PC-9 (cell line): ENCODE measurements at regions not wholly inside any gene's neighbourhood (a gene's known extent, or its start where the extent isn't known, plus 50 kb on each side); places are given as distances from the start of the nearest gene placed in this dataset.

ENCODE experiments used
- BruUV-seq: library from RNA; stranded (reverse); fragments of 400-500 nt; replicated peaks from 2 replicates; lab custom pipeline; 2021; lab: Mats Ljungman, UMichigan
- CTCF ChIA-PET: fragments of 300-600 bp; sonication (Branson Sonifier 250); formaldehyde crosslinking; loops from one replicate; lab custom pipeline; 2022; ENCODE audit warnings: antibody characterized with exemption; lab: Charles Lee
- POLR2A ChIA-PET: fragments of 300-600 bp; sonication (Branson Sonifier 250); formaldehyde crosslinking; loops from one replicate; lab custom pipeline; 2022; ENCODE audit warnings: antibody characterized with exemption; ENCODE audit not compliant: unreplicated experiment; lab: Charles Lee
- DNase-seq, 2 experiments: peaks; one replicate each; pipeline versions ENCODE4 v3.0.0 to v3.0.0-alpha.2; 2015 to 2022; ENCODE audit warnings: mixed read lengths in 1 of 2
- H2AFZ ChIP-seq: fragments of 200-600 bp; sonication (generic); 2 replicates; pipeline ENCODE4 v1.8.1; 2017; ENCODE audit warnings: antibody characterized with exemption
- H3F3A ChIP-seq: fragments of 200-600 bp; sonication (generic); 2 replicates; pipeline ENCODE4 v1.8.1; 2017; ENCODE audit warnings: antibody characterized with exemption, mild to moderate bottlenecking, low read depth; ENCODE audit not compliant: insufficient read depth
- H3K27ac ChIP-seq: fragments of 200-600 bp; sonication (generic); 2 replicates; pipeline ENCODE4 v1.6.1; 2016; ENCODE audit warnings: mixed run types
- H3K27me3 ChIP-seq: fragments of 200-600 bp; sonication (generic); 2 replicates; pipeline ENCODE4 v1.6.1; 2016; ENCODE audit warnings: low read depth, mixed run types; ENCODE audit not compliant: insufficient read depth
- H3K36me3 ChIP-seq: fragments of 200-600 bp; sonication (generic); 2 replicates; pipeline ENCODE4 v1.6.1; 2016; ENCODE audit warnings: low read depth, mixed run types
- H3K4me1 ChIP-seq: fragments of 200-600 bp; sonication (generic); replicated peaks from 2 replicates; pipeline ENCODE4 v1.6.1; 2016; ENCODE audit warnings: mixed run types; ENCODE audit not compliant: insufficient read depth
- H3K4me2 ChIP-seq: fragments of 200-600 bp; sonication (generic); 2 replicates; pipeline ENCODE4 v1.6.1; 2017; ENCODE audit warnings: mixed run types
- H3K4me3 ChIP-seq: fragments of 200-600 bp; sonication (generic); 2 replicates; pipeline ENCODE4 v1.6.1; 2016; ENCODE audit warnings: mixed run types
- H3K79me2 ChIP-seq: fragments of 200-600 bp; sonication (generic); 2 replicates; pipeline ENCODE4 v1.6.1; 2017; ENCODE audit warnings: low read depth, mixed run types
- H3K9me2 ChIP-seq: fragments of 200-600 bp; sonication (generic); 2 replicates; pipeline ENCODE4 v1.8.1; 2017; ENCODE audit warnings: mild to moderate bottlenecking; ENCODE audit not compliant: insufficient read depth
- H3K9me3 ChIP-seq: fragments of 200-600 bp; sonication (generic); 2 replicates; pipeline ENCODE4 v1.8.1; 2016; ENCODE audit warnings: low read depth; ENCODE audit not compliant: insufficient read depth
- H4K20me1 ChIP-seq: fragments of 200-600 bp; sonication (generic); 2 replicates; pipeline ENCODE4 v1.8.1; 2017; ENCODE audit not compliant: insufficient read depth
- EZH2 ChIP-seq: fragments of 200-600 bp; sonication (generic); IDR thresholded peaks from 2 replicates; pipeline ENCODE4 v1.8.0; 2017; ENCODE audit warnings: antibody characterized with exemption, low read depth
- intact Hi-C: fragments of 100-400 bp; cut with micrococcal nuclease; formaldehyde crosslinking; loops from one replicate; pipeline ENCODE4 v1.10.0; 2022; ENCODE audit not compliant: unreplicated experiment
- TF ChIP-seq, protein P1 (sequence below): fragments of 200-600 bp; sonication (generic); conservative IDR thresholded peaks from 2 replicates; pipeline ENCODE4 v1.6.1; 2017; ENCODE audit warnings: mixed run types, antibody characterized with exemption, mild to moderate bottlenecking, moderate library complexity

DNA sequence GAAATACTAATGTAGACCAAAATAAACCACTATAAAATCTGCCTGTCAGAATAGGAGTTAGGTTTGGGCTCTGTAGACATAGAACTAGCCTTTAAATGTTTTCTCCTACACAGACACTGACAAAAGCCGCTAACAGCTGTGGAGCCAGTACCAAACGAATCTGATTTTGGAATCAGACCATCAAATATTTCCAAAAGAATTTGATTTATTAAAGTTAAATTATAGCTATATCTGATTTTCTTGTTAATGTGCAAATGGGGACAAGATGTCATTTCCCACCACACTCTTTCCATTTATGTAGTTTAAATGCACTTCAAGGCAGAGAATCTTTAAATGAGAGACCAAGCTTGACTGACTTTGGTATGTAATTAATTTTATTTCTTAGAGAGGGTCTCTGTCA is 343.4 kb upstream of the FIGN start:
- Histone ChIP-seq H3K9me3 (no peaks in the 10 kb centered on the region), H3K9me2 (no peaks in the 10 kb centered on the region), H3K4me2 (no peak overlapping the region), H3K4me1 (no peaks in the 10 kb centered on the region), H3K79me2 (no peaks in the 10 kb centered on the region), H3K27ac (no peak overlapping the region), H3K4me3 (no peak overlapping the region), H4K20me1 (no peaks in the 10 kb centered on the region), H2AFZ (no peak overlapping the region), H3F3A (no peaks in the 10 kb centered on the region), H3K27me3 (no peaks in the 10 kb centered on the region), H3K36me3 (no peaks in the 10 kb centered on the region)
- ChIA-PET POLR2A (no interaction called here), CTCF (no interaction called here)
- no peak for TF ChIP-seq EZH2
- TF ChIP-seq, protein P1, sequence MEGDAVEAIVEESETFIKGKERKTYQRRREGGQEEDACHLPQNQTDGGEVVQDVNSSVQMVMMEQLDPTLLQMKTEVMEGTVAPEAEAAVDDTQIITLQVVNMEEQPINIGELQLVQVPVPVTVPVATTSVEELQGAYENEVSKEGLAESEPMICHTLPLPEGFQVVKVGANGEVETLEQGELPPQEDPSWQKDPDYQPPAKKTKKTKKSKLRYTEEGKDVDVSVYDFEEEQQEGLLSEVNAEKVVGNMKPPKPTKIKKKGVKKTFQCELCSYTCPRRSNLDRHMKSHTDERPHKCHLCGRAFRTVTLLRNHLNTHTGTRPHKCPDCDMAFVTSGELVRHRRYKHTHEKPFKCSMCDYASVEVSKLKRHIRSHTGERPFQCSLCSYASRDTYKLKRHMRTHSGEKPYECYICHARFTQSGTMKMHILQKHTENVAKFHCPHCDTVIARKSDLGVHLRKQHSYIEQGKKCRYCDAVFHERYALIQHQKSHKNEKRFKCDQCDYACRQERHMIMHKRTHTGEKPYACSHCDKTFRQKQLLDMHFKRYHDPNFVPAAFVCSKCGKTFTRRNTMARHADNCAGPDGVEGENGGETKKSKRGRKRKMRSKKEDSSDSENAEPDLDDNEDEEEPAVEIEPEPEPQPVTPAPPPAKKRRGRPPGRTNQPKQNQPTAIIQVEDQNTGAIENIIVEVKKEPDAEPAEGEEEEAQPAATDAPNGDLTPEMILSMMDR, result no peak
- intact Hi-C loops, result no loop called here
- DNase-seq, result no peak
- BruUV-seq, result no TSS peak

DNA sequence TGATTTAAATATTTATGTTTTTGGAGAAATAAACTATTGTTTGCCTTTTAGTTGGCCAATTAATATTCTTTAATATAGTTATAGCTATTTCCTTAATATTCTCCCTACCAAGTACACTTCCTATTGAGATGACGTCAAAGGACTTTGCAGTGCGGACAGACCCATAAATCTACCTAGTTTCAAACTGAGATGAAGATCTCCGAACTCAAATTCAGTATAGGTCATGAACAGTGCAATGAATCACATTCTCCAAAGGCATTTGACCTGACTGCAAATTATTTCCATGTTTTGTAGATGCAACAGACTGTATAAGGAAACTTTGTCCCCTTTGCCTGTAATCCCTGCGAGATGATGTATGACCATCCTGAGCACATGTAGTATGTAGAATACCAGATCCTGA is 342.6 kb upstream of the FIGN start:
- H3K4me1 ChIP-seq, result no peaks in the 10 kb centered on the region
- H3K27me3 ChIP-seq, result no peaks in the 10 kb centered on the region
- H3K4me2 ChIP-seq, result no peak overlapping the region
- H3K79me2 ChIP-seq, result no peaks in the 10 kb centered on the region
- no peaks in the 10 kb centered on the region for H3K36me3 ChIP-seq
- no peaks in the 10 kb centered on the region for H3K9me3 ChIP-seq
- POLR2A ChIA-PET, result no interaction called here
- no peaks in the 10 kb centered on the region for H4K20me1 ChIP-seq
- no peak overlapping the region for H3K4me3 ChIP-seq
- no peak overlapping the region for H3K27ac ChIP-seq
- DNase-seq, result no peak
- BruUV-seq, result no TSS peak
- no peaks in the 10 kb centered on the region for H3F3A ChIP-seq
- TF ChIP-seq, protein P1, result no peak
- no peak for TF ChIP-seq EZH2
- intact Hi-C loops, result no loop called here
- CTCF ChIA-PET, result no interaction called here
- H3K9me2 ChIP-seq, result no peaks in the 10 kb centered on the region
- no peak overlapping the region for H2AFZ ChIP-seq

DNA sequence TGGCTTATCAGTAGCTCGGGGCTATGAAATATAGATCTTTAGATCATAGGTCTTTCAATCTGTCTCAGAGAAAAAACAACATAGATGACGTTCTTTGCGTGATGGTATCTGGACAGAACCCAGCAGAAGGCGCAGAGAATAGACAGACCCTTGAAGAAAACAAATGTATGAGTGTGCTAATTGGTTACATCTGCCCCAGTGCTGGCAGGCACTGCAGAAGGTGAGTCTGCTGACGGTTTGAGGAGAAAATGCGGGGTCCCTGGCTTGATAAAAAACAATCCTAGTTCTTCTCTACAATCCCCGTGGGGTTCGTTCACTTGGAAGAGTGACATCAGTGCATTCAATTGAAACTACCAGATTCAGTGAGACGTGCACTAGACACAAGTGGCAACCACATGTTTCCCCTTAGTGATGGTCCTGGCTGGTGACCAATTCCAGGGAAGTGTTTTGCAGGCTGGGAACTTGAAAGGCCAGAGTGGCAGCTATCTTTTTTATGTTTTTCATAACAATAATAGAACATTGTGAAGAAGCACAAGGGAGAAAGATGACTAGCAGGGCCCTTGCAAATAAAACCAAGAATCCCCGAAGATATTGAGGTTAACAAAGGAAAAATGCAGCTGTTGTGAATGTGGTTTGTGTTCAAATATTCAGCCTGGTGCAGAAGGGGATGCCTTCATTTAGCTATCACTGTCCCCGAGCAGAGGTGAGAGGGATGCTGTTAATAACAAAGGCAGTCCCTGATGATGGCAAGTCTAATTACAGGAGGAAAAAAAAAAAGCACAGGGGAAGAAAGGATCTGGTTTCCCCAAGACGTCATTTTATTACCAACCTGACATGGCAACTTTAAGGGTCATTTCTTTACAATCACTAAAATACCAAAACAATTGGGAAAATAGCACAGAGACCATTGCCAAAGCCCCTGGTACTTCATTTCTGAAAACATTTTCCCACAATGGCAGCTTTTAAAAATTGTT is 337.6 kb upstream of the FIGN start:
- no peaks in the 10 kb centered on the region for H3K36me3 ChIP-seq
- no peak overlapping the region for H3K4me3 ChIP-seq
- no peaks in the 10 kb centered on the region for H3K27me3 ChIP-seq
- no peaks in the 10 kb centered on the region for H3F3A ChIP-seq
- no peak overlapping the region for H2AFZ ChIP-seq
- H3K4me1 ChIP-seq, result no peaks in the 10 kb centered on the region
- POLR2A ChIA-PET, result no interaction called here
- intact Hi-C loops, result no loop called here
- no peaks in the 10 kb centered on the region for H3K9me3 ChIP-seq
- no peak for TF ChIP-seq EZH2
- TF ChIP-seq, protein P1, result no peak
- H3K4me2 ChIP-seq, result no peak overlapping the region
- no peaks in the 10 kb centered on the region for H4K20me1 ChIP-seq
- no peaks in the 10 kb centered on the region for H3K9me2 ChIP-seq
- no peaks in the 10 kb centered on the region for H3K79me2 ChIP-seq
- CTCF ChIA-PET, result no interaction called here
- H3K27ac ChIP-seq, result no peak overlapping the region
- BruUV-seq, result no TSS peak
- no peak for DNase-seq
